Ishikawa (cell line): ENCODE measurements at regions not wholly inside any gene's neighbourhood (a gene's known extent, or its start where the extent isn't known, plus 50 kb on each side); places are given as distances from the start of the nearest gene placed in this dataset.

Experiments
- CREB1 ChIP-seq: IDR thresholded peaks from 2 replicates; pipeline ENCODE4 v1.6.1; 2012; ENCODE audit warnings: low read depth
- RAD21 ChIP-seq: IDR thresholded peaks from 2 replicates; pipeline ENCODE4 v1.6.1; 2012; ENCODE audit warnings: low read depth

DNA sequence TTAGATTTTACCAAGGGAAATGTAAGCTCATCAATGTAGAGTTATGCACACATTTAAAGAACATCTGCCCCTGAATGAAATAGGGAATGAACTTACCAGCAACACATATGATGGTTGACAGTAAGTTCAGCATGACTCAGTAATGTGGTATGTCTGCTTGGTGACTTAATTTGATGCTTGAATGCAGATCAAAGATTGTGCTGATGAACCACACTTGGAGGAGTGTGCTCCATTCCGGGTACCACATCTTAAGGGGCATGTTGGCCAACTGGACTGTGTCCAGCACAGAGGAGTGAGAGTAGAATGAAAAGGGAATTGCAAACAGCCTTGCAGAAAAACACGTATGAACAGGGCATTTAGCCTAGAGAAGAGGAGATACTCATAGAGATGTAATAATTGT, 171.0 kb upstream of the RARB start:
- no peak for TF ChIP-seq CREB1
- TF ChIP-seq RAD21: no peak
